ENCODE measurements at regions not wholly inside any gene's neighbourhood (a gene's known extent, or its start where the extent isn't known, plus 50 kb on each side); places are given as distances from the start of the nearest gene placed in this dataset.

GRCh38 chr6:74167976-74168375 is 472.0 kb downstream of the CD109 start:
- TF ChIP-seq CTCF (IDR thresholded peaks at IDR 0.05) (no peak), POLR2A (IDR thresholded peaks at IDR 0.05) (no peak), POLR2AphosphoS5 (IDR thresholded peaks at IDR 0.05) (no peak)
